ENCODE measurements at regions not wholly inside any gene's neighbourhood (a gene's known extent, or its start where the extent isn't known, plus 50 kb on each side); places are given as distances from the start of the nearest gene placed in this dataset.

- H3K9me3 ChIP-seq, result no peaks in the 10 kb centered on the region
- H3K36me3 ChIP-seq, result no peaks in the 10 kb centered on the region
- intact Hi-C loops (cut with DNase I), result no loop called here
- no peak overlapping the region for H3K27ac ChIP-seq
- no peaks in the 10 kb centered on the region for H3K4me1 ChIP-seq
- no peaks in the 10 kb centered on the region for H3K27me3 ChIP-seq
- no peak for TF ChIP-seq POLR2A (IDR thresholded peaks at IDR 0.05)
- peak in 1 of 6 experiments; percentile 23 for TF ChIP-seq CTCF (IDR thresholded peaks at IDR 0.05)
- no peak for DNase-seq
- H3K4me3 ChIP-seq (replicated peaks in 1 of 3), result no peak overlapping the region
These were observed 259.8 kb upstream of the SEMA3A start for GRCh38 chr7:84454174-84454959.

GRCh38 chr7:84452618-84453017 lies 258.0 kb upstream of the SEMA3A start:
- Histone ChIP-seq H3K27ac (no peak overlapping the region), H3K9me3 (no peaks in the 10 kb centered on the region), H3K27me3 (no peaks in the 10 kb centered on the region), H3K4me1 (no peaks in the 10 kb centered on the region), H3K36me3 (no peaks in the 10 kb centered on the region), H3K4me3 (replicated peaks in 1 of 3) (no peak overlapping the region)
- WGBS, 2 donors, result 79 to 85% methylated on average over 1 of the region's 1 CpG
- intact Hi-C loops (cut with DNase I), result no loop called here
- no peak for DNase-seq
- TF ChIP-seq CTCF (IDR thresholded peaks at IDR 0.05), result no peak
- TF ChIP-seq POLR2A (IDR thresholded peaks at IDR 0.05), result no peak

- no peak for TF ChIP-seq POLR2A (IDR thresholded peaks at IDR 0.05)
- TF ChIP-seq CTCF (IDR thresholded peaks at IDR 0.05), result no peak
- no peaks in the 10 kb centered on the region for H3K4me1 ChIP-seq
- H3K36me3 ChIP-seq, result no peaks in the 10 kb centered on the region
- intact Hi-C loops (cut with DNase I), result no loop called here
- H3K27ac ChIP-seq, result no peak overlapping the region
- H3K9me3 ChIP-seq, result no peaks in the 10 kb centered on the region
- no peak overlapping the region for H3K4me3 ChIP-seq (replicated peaks in 1 of 3)
- no peaks in the 10 kb centered on the region for H3K27me3 ChIP-seq
- no peak for DNase-seq
These were observed 256.2 kb upstream of the SEMA3A start for GRCh38 chr7:84450772-84451171.

- H3K9me3 ChIP-seq, result no peaks in the 10 kb centered on the region
- no peak overlapping the region for H3K27ac ChIP-seq
- intact Hi-C loops (cut with DNase I), result no loop called here
- H3K36me3 ChIP-seq, result no peaks in the 10 kb centered on the region
- 92 to 97% methylated on average over 15 to 17 of the region's 17 CpGs for WGBS, 2 donors
- H3K4me3 ChIP-seq (replicated peaks in 1 of 3), result no peak overlapping the region
- no peak for TF ChIP-seq CTCF (IDR thresholded peaks at IDR 0.05)
- TF ChIP-seq POLR2A (IDR thresholded peaks at IDR 0.05), result no peak
- H3K27me3 ChIP-seq, result no peaks in the 10 kb centered on the region
- DNase-seq, result no peak
- H3K4me1 ChIP-seq, result no peaks in the 10 kb centered on the region
These were observed 253.2 kb upstream of the SEMA3A start for GRCh38 chr7:84447636-84448293.

- no peak for DNase-seq
These were observed 252.4 kb upstream of the SEMA3A start for GRCh38 chr7:84446991-84447480.

More at GRCh38 chr7:84446991-84447480, 252.4 kb upstream of the SEMA3A start:
- no peak for TF ChIP-seq POLR2A (IDR thresholded peaks at IDR 0.05)
- no peak for TF ChIP-seq CTCF (IDR thresholded peaks at IDR 0.05)
- no peaks in the 10 kb centered on the region for H3K9me3 ChIP-seq
- H3K4me3 ChIP-seq (replicated peaks in 1 of 3), result no peak overlapping the region
- WGBS, 2 donors, result 96 to 98% methylated on average over 13 to 14 of the region's 14 CpGs
- no peaks in the 10 kb centered on the region for H3K27me3 ChIP-seq
- no peak overlapping the region for H3K27ac ChIP-seq
- intact Hi-C loops (cut with DNase I), result no loop called here
- no peaks in the 10 kb centered on the region for H3K36me3 ChIP-seq
- H3K4me1 ChIP-seq, result no peaks in the 10 kb centered on the region

Measured in thyroid gland (tissue), 4 donors.